Hindlimb muscle (tissue), 1 donor: ENCODE measurements at regions not wholly inside any gene's neighbourhood (a gene's known extent, or its start where the extent isn't known, plus 50 kb on each side); places are given as distances from the start of the nearest gene placed in this dataset.

ENCODE experiments used
- DNase-seq: peaks from one replicate; pipeline ENCODE4 v3.0.0-alpha.2; 2013

DNA sequence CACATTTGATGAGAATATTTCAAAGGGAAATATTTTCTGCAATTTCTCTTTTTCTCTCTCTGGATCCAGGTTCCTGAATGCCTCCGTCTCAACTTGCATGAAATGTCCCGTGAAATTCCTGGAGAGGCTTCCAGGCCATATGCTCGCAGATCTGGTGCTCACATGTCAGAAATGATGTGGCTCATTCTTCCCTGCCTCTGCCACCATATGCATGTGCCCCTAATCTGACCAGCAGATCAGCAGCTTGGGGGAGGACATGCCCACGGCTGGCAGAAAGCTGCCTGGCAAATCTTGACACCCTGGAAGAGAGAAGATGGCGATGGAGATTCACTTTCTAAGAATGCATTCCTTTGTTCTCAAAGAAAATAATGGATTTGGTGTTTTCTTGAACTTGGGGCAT, 490.7 kb downstream of the RPS24 start:
- no peak for DNase-seq

DNA sequence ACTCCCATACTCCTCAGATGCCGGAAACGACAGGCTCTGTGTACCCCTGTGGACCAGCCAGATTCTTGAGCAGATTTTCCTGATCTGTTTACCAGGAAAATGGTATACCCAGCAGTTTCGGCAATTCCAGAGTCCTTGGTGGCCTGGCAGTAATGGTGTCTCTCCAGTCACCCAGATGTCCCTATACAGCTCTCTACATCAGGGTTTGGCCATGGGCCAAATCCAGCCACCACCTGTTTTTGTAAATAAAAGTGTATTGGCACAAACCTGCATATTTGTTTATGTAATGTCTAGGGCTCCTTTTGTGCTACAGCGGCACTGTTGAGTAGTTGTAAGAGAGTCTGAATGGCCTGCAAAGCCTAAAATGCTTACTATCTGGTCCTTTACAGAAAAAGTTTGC, 491.3 kb downstream of the RPS24 start:
- no peak for DNase-seq

DNA sequence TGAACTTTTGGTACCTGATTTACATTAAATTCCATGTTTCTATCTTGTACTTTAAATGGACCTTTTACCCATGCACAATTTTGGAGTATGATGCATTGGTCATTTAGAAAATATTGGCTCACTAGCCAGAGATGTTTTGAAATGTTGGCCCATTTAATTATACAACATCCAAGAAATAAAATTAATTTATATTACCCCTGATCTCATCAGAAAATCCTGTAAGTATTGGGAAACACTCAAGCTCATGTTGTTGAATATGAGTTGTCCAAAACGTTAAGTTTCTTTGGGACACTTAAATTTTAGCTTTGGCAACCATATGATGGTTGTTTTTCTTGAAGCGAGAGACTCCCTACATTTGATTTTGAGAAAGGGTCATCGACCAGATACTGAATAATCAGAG, 492.7 kb downstream of the RPS24 start:
- no peak for DNase-seq

DNA sequence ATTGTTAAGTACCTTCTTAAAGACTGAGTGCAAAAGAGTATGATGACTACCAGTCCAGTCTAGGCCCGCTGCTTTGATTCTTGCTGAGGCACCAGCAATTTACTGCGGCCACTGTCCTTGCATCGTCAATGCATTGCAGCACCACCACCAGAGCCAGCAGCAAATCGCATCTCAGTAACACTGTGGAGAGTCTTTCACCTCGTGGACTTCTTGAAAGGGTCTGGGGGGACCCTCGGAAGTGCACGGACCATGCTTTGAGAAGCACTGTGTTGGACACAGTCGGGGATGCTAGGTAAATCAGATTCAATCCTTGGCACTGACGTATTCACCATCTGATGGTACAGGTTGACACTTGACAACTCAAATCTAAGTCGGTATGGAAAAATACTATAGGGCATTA, 493.6 kb downstream of the RPS24 start:
- DNase-seq: no peak

DNA sequence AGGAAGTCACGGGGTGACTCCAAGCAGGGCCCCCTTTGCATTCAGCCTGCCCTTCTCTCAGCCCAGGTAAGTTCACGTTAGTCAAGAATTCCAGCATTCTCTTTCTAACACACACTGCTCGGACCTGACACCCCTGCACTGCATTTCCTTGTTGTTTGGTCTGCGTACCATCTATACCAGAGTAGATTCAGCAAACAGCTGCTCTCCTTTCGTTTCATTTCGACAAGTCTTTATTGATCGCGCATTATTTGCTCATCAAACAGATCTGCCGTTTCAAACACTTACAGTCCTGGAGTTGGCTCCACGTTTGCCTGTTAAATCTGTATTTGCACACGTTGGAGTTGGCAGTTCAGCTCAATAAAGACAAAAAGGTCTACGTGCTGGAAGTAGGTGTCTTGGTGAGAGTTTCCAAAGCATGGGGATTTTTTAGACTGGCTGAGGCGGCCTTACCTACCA, 495.1 kb downstream of the RPS24 start:
- DNase-seq: no peak

DNA sequence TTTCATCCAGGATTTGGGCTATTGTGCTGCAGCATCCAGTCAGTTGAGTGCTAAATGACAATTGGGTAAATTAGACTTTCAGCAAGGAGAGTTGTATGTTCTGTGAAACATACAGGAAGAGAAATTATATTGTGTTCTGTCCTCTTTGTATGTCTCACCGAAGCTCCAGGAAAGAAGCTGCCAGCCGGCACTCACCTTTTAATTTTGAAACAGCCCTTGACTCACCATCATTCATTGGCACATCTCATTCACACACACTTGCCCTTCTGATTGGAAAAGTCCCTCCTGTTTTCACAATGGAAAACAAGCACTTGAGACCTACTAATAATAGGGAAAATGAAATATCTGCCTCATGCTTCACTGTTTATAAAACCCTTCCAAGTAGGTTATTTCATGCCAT, 495.6 kb downstream of the RPS24 start:
- DNase-seq: no peak

DNA sequence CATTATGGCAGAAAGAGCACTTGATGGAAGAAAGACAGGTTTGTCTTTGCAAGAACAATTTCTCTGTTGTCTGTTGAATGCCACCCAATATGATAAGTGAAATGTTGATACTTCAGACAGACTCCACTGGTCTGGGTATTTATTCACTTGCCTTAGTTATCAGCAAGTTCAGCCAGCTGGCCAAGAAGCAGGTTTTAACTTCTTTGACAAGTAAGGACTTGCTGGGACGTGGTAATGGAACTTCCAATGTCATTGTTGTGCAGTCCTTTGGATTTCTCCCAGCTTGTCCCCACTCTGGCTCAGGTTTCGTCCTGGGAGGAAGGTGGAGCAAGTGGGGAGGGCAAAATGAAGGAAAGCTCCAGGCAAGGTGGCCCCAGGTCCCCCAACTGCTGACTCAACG, 497.4 kb downstream of the RPS24 start:
- no peak for DNase-seq

DNA sequence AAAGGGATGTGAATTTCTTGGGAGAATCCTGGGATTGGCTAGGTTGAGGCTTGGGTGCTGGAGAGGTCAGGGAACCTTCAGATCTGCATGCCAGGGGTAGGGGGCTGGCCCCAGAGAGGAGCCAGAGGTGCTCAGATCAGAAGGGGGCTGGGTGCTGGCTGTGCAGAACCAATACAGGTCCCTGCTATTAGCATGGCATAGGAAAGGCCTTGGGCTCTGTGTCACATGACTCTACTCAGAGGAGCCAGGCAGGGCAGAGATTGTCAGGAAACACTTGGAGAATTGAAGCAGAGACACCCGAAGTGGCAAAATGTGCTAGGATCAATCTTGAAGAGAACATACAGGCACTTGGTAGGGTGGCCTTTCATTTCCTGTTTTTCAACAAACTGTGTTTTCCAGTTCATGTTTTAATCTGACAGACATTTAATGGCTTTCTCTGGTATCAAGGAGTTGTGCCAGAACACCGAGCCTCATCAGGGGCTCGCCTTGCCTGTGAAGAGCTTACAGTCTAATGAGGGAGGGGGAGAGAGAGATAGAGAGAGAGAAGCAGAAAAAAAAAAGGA, 498.9 kb downstream of the RPS24 start:
- no peak for DNase-seq

DNA sequence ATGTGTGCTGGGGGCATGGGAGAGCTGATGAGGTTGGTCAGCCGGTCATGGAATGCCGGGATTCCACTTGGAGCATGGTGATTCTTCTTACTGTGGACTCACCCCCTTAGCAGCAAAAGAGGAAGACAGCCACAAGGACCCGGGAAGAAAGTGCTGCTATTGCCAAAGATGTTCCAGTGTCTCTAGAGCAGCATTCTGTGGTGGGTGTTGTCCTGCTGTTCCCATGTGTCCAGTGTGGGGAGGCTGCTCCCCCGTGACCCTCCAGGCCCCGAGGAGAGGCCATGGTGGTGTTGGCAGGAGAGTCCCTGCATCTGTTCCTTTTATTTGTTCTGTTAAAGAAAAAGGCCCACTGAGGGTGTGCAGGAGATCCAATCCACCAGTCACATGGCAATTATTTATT, 499.4 kb downstream of the RPS24 start:
- DNase-seq: no peak

DNA sequence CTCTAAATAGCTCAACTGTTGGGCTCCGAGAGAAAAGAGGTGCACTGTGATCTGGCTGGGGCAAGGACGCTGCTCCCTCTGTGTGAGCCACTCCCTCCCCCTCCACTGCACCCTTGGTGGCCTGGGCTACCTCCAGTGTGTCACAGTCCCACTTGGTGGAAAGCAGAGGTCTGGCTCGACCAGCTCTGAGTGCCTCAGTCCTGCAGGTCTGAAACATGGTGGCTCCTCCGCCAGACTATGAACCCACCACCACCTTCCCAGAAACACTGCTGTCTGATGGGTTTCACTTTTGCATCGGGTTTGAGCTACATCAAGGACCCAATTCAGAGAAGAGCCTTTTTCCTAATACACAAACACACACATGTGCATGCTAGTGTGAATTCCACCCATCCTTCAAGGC, 500.1 kb downstream of the RPS24 start:
- no peak for DNase-seq

DNA sequence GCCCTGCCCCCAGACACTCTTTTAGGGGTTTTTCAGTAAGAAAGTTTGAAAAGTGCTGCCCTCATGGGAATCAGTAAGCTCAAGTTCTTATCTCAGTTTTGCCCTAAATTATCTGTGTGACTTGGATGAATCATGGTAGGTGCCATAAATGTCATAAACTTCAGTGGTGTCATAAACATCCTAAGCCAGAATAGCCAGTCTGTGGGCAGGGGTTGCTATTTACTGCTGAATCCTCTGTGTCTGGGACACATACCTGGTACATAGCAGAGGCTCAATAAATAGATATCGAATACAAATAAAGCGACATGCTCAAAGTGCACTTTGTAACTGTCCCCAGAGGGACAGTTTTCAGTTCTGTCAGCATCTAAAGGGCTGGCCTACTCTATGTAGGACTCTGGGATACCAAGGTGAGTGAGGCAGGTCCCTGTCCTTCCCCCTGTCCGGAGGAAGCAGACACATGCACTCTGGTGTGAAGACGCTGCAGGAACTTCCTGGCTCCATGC, 502.1 kb downstream of the RPS24 start:
- DNase-seq: no peak

DNA sequence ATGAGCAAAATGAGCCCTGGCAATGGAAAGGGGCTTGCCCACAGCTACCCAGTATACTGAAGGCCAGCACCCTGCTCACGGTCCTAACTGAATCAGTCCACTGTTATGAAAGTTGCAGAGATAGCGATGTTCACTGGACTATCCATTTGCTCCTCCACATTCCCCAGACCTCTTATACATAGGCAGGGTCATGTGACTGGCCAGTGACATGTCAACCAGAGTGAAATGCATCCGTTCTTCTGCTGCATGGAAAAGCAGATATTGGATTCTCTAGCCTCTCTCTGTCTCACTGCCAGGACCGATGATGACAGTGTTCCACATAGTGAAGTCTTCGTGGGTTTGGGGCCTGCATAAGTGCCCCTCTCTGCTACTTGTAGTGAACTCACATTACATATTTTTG, 503.4 kb downstream of the RPS24 start:
- DNase-seq: no peak

DNA sequence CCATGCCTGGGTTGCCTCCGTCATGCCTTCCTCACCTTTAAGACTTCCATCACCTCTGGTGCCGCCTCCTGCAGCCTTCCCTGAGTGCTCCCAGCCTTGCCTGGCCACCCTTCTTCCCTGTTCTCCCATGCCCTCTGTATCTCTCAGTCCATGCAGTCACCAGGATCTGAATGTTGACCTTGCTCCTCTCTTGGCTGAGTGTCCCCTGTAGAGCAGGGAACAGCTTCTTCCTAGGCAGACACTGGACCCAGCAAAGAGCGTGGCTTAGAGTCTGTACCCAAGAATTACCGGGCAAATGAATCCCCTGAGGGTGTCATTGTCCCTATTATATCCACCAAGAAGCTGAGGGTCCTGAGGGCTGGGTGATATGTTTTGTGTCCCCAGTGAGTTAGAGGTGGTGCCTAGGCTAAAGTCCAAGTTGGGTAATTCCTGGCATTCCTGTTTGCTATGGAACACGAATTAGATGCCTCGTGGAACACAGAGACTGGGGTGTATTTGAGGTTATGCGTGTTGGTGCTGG, 505.6 kb downstream of the RPS24 start:
- no peak for DNase-seq

DNA sequence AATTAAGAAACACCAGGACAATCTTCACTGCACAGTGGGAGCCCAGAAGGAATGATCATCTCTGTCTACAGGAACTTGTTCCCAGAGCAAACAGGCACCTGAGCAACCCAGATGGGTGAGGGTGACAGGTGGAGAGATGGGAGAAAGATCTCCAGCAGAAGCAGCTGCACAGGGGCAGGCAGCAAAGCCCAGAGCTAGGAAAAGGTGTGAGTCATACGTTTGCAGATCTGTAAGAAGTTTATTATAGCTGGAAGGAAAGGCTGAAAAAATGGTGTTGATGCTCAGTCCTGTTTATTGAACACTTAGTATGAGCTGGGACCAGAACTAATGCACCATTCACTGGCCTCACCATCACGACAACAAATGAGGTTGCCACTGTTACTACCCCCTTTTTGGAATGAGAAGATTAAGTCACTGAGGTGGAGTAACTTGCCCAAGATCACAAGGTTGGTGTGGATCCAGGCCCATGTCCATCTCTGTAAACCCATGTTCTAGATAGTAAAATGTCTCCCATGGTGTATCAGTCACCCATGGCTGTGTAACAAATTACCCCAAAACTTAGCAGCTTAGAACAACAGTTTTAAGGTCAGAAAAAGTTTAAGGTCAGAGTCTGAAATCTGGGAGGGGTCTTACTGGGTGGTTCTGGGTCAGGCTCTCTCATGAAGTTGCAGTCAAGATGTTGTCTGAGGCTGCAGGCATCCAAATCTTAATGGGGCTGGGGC, 506.9 kb downstream of the RPS24 start:
- DNase-seq: no peak

DNA sequence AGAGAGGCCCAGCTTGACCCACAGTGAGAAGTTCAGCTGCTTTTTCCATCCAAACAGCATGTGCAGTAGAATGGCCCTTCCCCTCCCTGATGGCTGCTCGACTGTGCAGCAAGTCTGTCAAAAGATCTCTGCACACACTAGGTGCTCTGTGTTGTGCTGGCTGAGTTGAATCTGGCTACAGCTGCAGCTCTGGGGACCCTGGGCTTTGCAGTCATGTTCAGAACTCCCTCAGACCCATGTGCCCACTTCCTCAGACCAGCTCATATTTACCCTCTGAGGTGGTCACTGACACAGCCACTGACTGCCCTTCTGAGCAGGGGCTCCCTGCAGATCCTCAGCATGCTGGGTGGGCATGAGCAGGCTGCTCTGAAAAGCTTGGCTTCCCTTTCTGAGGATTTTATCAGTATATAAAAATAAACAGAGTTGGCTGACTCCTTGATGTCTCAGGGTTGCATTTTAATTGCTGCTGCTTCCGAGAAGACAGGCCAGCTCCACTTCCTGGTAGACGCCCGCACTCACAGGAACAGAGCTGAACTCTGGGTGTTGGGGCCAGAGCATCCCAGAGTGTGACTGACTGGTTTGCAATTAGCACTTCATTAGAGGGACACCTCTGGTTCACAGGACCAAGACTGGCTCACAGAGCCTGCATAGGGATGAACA, 507.9 kb downstream of the RPS24 start:
- DNase-seq: no peak

DNA sequence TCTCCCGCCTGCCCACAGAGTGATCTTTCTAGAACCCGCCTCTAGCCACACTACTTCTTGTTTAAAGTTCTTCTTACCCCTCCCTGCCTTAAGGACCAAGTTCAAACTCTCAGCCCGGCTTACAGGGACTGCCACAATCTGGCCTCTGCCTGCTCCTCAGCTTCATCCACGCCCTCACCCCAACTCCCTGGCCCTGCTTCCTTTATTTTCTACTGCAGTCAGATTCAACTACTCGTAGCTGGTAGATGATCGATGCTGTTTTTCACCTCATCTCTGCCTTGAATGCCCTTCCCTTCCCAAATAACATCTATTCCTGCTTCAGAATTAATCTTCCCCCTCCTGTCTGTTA, 508.5 kb downstream of the RPS24 start:
- DNase-seq: no peak

DNA sequence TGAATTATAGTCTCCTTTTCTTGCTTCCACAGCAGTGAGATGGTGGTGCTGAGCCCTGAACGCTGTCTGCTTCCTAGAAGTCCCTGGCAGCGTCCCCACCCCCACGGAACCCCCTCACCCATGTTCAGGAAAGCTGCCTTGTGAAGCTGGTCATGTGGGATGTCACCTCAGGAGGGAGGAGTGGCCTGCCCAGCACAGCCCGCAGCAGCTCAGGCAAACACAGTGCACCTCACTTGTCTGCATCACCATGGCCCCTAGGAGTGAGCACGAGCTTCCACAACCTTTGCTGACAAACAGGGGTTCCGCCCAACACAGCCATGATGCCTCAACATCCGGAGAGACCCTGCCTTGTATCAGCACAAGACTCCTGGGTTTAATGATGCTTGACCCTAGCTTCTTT, 508.9 kb downstream of the RPS24 start:
- no peak for DNase-seq

DNA sequence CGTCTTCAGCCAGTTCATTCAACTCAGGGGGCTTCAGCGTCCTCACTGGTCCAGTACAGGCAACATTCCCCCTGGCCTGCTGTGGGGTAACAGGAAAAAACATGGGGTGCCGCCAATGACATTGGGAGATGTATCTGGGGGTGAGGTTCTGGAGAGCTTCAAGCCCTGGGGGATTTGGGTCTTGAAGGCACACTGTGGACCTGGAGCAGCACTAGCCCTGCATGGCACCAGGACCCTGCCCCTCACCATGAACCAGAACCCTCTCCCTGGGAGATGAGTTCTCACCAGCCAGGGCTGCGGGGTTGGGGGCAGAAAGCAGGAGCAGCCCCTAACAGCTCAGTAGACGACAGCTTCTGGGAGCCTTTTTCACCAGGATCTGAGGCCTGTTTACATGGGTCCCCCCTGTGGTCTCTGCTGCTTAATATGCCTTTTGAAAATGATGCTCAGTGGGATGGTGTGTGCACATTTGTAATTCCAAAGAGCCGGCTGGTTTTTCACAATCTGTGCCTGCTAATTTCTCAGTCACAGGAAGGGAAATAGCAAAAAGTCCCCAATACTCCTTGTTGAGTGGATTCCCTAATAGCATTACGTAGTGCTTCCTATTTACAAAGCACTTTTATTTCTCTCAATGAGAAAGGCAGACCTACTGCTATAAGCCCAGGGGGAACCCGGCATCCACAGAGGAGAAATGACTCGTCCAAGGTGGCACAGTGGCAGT, 509.5 kb downstream of the RPS24 start:
- DNase-seq: no peak

DNA sequence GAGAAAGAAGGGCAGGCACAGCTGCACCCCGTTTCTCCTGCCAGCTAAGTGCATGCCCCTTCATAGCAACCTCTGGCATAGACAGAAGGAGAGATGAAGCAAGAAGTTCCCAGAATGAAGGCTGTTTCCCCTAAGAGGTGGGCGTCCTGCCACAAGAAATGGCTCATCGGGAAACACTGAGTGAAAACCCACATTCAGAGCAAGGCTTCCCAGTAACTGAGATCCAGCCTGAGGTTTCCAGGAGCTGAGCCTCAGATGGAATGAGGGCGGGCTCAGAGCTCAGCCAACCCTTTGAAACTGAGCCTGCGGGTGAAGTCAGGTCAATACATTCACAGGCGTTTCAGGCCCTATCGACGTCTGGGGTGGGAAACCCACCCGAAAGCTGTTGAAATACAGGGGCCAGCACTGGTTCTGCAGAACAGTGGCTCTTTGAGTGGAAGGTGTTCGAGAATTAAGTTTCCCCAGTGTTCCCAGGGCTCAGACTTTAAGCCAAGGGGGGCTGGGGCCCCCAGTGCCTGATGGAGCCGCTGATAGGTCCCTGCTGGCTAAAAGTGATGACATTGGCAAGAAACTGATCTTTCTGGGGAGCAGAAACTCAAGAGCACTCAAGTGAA, 510.2 kb downstream of the RPS24 start:
- peak; percentile 86 for DNase-seq

DNA sequence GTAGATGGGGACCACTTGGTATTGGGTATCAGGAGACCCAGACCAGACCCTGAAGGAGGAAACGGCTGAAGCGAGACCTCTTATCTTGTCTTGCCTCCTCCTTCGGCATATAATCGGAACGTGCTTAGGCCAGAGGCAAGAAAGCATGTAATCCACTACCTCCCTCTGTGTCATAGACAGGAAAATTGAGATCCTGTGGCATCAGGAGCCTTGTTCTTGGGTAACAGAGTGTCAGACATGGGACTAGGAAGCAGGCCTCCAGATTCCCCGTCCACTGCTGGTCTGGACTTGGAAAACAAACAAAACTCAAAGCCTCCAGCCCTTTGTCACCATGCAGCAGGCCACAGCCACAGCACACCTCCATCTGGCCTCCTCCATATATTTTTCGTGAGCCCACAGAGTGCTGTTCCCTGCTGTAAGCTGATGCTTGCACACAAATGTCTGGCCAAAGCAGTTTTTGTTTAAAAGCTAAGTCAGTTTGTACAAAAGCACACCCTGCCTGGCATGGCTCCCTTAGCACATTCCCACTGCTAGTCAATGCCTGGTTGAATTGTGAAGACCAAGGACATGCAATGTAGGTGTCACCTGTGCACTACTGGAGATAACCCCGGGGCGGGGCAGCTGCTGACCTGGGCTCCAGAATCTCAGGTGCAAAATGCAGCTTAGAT, 510.9 kb downstream of the RPS24 start:
- DNase-seq: no peak

DNA sequence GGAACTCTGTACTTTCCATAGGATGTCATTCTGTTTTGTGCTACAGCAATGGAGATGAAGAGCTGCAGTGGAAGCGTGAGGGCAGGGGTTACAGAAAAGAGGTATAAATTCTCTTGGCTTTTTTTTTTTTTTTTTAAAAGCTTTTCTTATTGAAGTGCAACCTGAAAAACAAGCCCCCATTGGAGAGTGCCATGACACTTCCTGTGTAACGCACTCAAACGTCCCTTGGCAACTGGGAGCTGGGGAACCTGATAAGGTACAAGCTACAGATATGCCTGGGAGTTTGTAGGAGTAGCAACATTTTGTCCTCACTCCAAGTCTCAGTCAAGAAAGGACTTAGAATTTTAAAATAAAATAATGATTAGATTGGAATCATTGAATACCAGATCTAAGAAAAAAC, 512.1 kb downstream of the RPS24 start:
- DNase-seq: no peak

DNA sequence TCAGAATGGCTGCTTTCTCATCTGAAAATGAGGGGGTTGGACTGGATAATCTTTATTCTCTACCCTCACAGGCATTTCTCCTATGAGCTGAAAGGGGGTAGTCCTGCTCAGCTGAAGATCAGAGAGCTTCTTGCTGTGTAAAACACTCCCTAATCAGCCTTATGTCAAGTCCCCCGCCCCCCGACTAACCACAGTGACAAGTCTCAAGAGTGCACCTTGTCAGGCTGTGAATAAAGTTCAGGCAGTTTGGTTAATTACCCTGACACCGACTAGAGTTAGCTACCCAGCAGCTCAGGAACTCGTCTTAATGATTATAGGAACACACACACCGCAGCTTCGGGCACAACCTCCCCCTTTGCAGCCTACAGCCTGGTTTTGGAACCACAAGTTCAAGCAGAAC, 513.7 kb downstream of the RPS24 start:
- no peak for DNase-seq
